ENCODE measurements at regions not wholly inside any gene's neighbourhood (a gene's known extent, or its start where the extent isn't known, plus 50 kb on each side); places are given as distances from the start of the nearest gene placed in this dataset.

GRCh38 chr6:76803038-76803580 lies 660.2 kb downstream of the HTR1B start:
- no peak overlapping the region for H3K4me2 ChIP-seq (ENCODE audit: insufficient read depth, low read length)
- H3K27me3 ChIP-seq (ENCODE audit: insufficient read depth, low read length, poor library complexity), result no peaks in the 10 kb centered on the region
- no peak for TF ChIP-seq EZH2 (IDR thresholded peaks at IDR 0.05; ENCODE audit: borderline replicate concordance, low read depth, low read length, severe bottlenecking)
- TF ChIP-seq CTCF (IDR thresholded peaks at IDR 0.05; ENCODE audit: borderline replicate concordance, extremely low read depth, low read length, poor library complexity, severe bottlenecking), result no peak
- no peaks in the 10 kb centered on the region for H3K4me1 ChIP-seq (ENCODE audit: insufficient read depth, low read length)
- ATAC-seq (ENCODE audit: insufficient read depth, low read depth) (no peak), DNase-seq (no peak)
- H4K20me1 ChIP-seq (ENCODE audit: insufficient read depth, low read length), result no peaks in the 10 kb centered on the region
- no peak overlapping the region for H2AFZ ChIP-seq (ENCODE audit: low read depth, low read length)
- no peak overlapping the region for H3K4me3 ChIP-seq (ENCODE audit: low read depth in 1 of 2, low read length in 2 of 2)
- no peaks in the 10 kb centered on the region for H3K36me3 ChIP-seq (ENCODE audit: insufficient read depth, low read length)
- no peak overlapping the region for H3K9ac ChIP-seq (ENCODE audit: low read depth, low read length)
- no peaks in the 10 kb centered on the region for H3K9me3 ChIP-seq (ENCODE audit: insufficient read depth, low read length, severe bottlenecking)
- H3K27ac ChIP-seq (ENCODE audit: low read length), result no peak overlapping the region
- H3K79me2 ChIP-seq (ENCODE audit: insufficient read depth, low read length), result no peaks in the 10 kb centered on the region

GRCh38 chr6:76792394-76792793 lies 670.9 kb downstream of the HTR1B start:
- Histone ChIP-seq H3K27ac (ENCODE audit: low read length) (no peak overlapping the region), H2AFZ (ENCODE audit: low read depth, low read length) (no peak overlapping the region), H3K36me3 (ENCODE audit: insufficient read depth, low read length) (no peaks in the 10 kb centered on the region), H3K9ac (ENCODE audit: low read depth, low read length) (no peak overlapping the region), H4K20me1 (ENCODE audit: insufficient read depth, low read length) (no peaks in the 10 kb centered on the region), H3K79me2 (ENCODE audit: insufficient read depth, low read length) (no peaks in the 10 kb centered on the region), H3K4me3 (ENCODE audit: low read depth in 1 of 2, low read length in 2 of 2) (no peak overlapping the region), H3K4me2 (ENCODE audit: insufficient read depth, low read length) (no peak overlapping the region), H3K27me3 (ENCODE audit: insufficient read depth, low read length, poor library complexity) (no peaks in the 10 kb centered on the region), H3K9me3 (ENCODE audit: insufficient read depth, low read length, severe bottlenecking) (no peaks in the 10 kb centered on the region), H3K4me1 (ENCODE audit: insufficient read depth, low read length) (no peaks in the 10 kb centered on the region)
- TF ChIP-seq EZH2 (IDR thresholded peaks at IDR 0.05; ENCODE audit: borderline replicate concordance, low read depth, low read length, severe bottlenecking), result no peak
- TF ChIP-seq CTCF (IDR thresholded peaks at IDR 0.05; ENCODE audit: borderline replicate concordance, extremely low read depth, low read length, poor library complexity, severe bottlenecking), result no peak
- DNase-seq (no peak), ATAC-seq (ENCODE audit: insufficient read depth, low read depth) (no peak)

GRCh38 chr6:76790881-76791280 lies 672.4 kb downstream of the HTR1B start:
- no peak overlapping the region for H3K27ac ChIP-seq (ENCODE audit: low read length)
- no peaks in the 10 kb centered on the region for H3K36me3 ChIP-seq (ENCODE audit: insufficient read depth, low read length)
- ATAC-seq (ENCODE audit: insufficient read depth, low read depth), result no peak
- H3K9me3 ChIP-seq (ENCODE audit: insufficient read depth, low read length, severe bottlenecking), result no peaks in the 10 kb centered on the region
- H2AFZ ChIP-seq (ENCODE audit: low read depth, low read length), result no peak overlapping the region
- H3K4me2 ChIP-seq (ENCODE audit: insufficient read depth, low read length), result no peak overlapping the region
- no peak for DNase-seq
- no peak for TF ChIP-seq CTCF (IDR thresholded peaks at IDR 0.05; ENCODE audit: borderline replicate concordance, extremely low read depth, low read length, poor library complexity, severe bottlenecking)
- no peak for TF ChIP-seq EZH2 (IDR thresholded peaks at IDR 0.05; ENCODE audit: borderline replicate concordance, low read depth, low read length, severe bottlenecking)
- H3K4me1 ChIP-seq (ENCODE audit: insufficient read depth, low read length), result no peaks in the 10 kb centered on the region
- H3K79me2 ChIP-seq (ENCODE audit: insufficient read depth, low read length), result no peaks in the 10 kb centered on the region
- H3K4me3 ChIP-seq (ENCODE audit: low read depth in 1 of 2, low read length in 2 of 2), result no peak overlapping the region
- H3K9ac ChIP-seq (ENCODE audit: low read depth, low read length), result no peak overlapping the region
- H3K27me3 ChIP-seq (ENCODE audit: insufficient read depth, low read length, poor library complexity), result no peaks in the 10 kb centered on the region
- H4K20me1 ChIP-seq (ENCODE audit: insufficient read depth, low read length), result no peaks in the 10 kb centered on the region

Data from DND-41 (cell line).